ENCODE measurements at regions not wholly inside any gene's neighbourhood (a gene's known extent, or its start where the extent isn't known, plus 50 kb on each side); places are given as distances from the start of the nearest gene placed in this dataset.

DNA sequence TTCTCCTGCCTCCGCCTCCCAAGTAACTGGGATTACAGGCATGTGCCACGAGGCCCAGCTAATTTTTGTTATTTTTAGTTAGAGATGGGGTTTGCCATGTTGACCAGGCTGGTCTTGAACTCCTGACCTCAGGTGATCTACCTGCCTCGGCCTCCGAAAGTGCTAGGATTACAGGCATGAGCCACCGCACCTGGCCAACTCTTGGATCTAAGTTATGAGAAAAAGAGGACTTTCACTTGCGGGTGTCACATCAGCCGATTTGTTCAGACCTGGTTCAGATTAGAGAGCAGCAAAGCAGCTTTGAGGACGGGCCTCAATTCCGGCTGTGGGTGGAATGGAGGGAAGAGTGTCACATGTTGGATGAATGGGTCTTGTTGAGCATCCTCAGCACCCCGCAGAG lies 61.0 kb upstream of the FGFR2 start:
- H3K27ac ChIP-seq, result no peak overlapping the region
- TF ChIP-seq, protein P1, sequence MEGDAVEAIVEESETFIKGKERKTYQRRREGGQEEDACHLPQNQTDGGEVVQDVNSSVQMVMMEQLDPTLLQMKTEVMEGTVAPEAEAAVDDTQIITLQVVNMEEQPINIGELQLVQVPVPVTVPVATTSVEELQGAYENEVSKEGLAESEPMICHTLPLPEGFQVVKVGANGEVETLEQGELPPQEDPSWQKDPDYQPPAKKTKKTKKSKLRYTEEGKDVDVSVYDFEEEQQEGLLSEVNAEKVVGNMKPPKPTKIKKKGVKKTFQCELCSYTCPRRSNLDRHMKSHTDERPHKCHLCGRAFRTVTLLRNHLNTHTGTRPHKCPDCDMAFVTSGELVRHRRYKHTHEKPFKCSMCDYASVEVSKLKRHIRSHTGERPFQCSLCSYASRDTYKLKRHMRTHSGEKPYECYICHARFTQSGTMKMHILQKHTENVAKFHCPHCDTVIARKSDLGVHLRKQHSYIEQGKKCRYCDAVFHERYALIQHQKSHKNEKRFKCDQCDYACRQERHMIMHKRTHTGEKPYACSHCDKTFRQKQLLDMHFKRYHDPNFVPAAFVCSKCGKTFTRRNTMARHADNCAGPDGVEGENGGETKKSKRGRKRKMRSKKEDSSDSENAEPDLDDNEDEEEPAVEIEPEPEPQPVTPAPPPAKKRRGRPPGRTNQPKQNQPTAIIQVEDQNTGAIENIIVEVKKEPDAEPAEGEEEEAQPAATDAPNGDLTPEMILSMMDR (conservative IDR thresholded peaks at IDR 0.05), result no peak

DNA sequence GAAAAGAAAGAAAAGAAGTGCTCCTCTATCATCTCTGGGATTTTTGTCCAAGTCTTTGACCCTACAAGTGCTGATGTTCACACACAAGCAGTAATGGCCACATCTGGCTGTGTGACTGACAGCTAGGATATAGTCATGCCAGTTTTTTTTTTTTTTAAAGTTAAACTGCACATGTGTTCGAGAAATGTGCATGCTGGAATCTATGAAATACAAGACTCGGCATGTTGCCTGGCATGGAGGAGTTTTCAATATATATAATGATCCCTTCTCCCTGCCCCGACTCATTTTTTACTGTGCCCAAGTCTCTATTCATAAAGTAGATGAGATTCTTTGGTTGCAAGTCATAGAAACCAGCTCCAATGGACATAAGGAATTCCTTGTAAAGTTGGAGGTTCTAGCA lies 60.4 kb upstream of the FGFR2 start:
- TF ChIP-seq, protein P1 (conservative IDR thresholded peaks at IDR 0.05), result no peak
- H3K27ac ChIP-seq, result no peak overlapping the region

DNA sequence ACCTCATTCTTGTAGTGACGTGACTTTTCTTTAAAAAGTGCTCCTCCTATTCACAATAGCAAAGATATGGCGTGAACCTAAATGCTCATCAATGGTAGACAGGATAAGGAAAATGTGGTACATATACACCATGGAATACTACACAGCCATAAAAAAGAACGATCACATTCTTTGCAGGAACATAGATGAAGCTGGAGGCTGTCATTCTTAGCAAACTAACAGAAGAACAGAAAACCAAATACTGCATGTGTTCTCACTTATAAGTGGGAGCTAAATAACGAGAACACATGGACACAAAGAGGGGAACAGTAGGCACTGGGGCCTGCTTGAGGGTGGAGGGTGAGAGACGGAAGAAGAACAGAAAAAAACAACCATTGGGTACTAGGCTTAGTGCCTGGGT lies 59.9 kb upstream of the FGFR2 start:
- no peak overlapping the region for H3K27ac ChIP-seq

DNA sequence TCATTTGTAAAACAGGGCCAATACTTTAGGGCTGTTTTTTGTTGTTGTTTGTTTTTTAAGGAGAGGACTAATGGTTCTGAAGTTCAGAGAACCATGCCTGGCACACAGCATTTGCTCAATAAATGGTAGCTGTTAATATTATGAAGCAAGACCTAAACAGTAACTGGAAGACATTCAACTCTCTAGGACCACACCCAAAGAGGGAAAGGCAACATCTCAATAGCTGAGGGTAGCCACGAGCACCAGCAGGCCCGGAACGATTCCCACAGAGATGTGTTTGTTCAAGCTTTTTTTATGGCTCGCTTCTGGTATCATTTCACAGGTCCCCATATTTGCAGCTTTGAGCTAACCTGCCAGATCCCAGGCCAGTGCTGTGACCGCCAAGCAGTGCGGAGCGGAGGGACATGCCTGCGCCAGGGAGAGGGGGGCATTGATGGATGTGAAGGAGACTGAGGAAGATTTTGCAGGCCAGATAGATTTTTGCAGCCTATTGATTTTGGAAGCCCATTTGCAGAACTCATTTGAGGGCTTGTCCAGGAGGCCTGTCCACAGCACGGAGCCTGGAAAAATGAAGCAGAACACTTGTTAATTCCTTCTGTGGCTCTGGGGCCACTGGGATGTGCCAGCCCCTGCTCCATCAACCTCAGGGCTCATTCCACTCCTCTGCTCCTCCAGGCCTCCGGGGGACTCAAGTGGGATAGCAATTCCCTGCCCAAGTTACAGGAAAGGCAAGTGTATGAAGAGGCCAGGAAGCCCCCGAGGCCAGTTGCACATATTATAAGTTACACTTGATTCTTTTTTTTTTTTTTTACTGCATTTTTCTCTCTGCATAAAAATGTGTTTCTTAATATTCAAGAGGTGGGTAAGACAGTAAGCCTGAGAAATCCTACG lies 57.3 kb upstream of the FGFR2 start:
- H3K27ac ChIP-seq, result no peak overlapping the region
- TF ChIP-seq, protein P1 (conservative IDR thresholded peaks at IDR 0.05), result no peak

More for the DNA sequence above, 59.9 kb upstream of the FGFR2 start:
- TF ChIP-seq, protein P1 (conservative IDR thresholded peaks at IDR 0.05), result no peak

DNA sequence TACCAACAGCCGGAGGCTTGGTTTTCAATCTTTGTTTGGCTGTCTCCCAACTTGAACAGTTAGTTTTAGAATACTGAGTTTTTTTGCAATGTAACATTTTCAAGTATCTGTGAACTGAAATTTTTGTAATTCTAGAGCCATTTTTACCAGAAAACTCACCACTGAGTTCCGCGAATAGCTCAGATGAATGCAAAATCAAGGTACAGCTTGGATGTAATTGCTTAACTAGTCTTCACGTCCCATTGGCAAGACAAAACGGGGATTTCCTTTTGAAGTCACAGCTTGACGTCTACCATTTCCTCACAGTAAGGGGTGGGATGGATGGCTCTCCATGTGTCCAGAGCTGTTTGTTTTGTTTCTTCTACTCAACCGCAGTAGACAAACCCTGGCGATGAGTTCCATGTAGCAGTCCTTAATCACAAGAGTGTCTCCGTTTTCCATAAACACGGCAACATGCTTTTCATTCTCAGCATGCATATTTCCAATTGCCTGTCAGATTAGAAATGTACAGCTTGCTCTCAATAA lies 55.8 kb upstream of the FGFR2 start:
- TF ChIP-seq, protein P1 (conservative IDR thresholded peaks at IDR 0.05), result no peak
- H3K27ac ChIP-seq, result no peak overlapping the region

DNA sequence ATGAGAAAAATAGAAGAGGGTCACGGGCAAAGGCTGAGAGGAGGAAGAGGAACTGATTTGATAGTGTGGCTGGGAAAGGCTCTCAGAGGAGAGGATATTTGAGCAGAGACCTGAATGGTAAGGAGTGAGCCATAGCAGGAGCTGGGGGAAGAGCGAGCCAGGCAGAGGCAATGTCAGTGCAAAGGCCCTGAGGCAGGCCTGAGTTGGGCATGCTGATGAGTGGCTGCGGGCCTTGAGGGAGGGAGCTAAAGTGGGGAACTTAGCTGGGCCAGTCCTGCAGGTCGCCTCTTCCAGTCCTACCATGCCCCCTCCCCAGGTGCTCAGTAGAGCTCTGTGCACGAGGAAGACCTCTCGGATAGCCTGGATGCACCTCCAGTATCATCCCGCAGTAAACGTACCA lies 55.4 kb upstream of the FGFR2 start:
- H3K27ac ChIP-seq, result no peak overlapping the region

DNA sequence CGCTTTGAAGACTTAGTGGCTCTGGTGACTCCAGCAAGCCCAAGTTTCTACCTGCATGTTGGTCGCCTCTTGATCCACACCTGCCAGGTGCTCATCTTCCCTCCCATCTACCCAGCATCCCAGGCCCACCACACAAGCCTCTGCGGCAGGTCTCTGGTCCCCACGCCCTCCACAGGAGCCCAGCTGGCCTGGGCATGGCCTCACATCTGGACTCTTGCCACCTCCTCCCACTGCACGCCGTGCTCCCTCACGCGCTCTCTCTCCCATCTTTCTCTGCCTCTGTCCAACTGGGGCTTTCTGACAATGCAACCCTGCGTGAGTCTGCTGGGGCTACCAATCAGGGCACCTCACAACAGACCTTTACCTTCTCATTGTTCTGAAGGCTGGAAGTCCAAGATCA lies 50.2 kb upstream of the FGFR2 start:
- H3K27ac ChIP-seq, result no peak overlapping the region
- TF ChIP-seq, protein P1 (conservative IDR thresholded peaks at IDR 0.05), result no peak

More for the DNA sequence above, 55.4 kb upstream of the FGFR2 start:
- TF ChIP-seq, protein P1 (conservative IDR thresholded peaks at IDR 0.05), result no peak

Data from VCaP (cell line).